Prostate gland (tissue), 2 donors: ENCODE measurements at regions not wholly inside any gene's neighbourhood (a gene's known extent, or its start where the extent isn't known, plus 50 kb on each side); places are given as distances from the start of the nearest gene placed in this dataset.

Source experiments
- POLR2A ChIP-seq: fragments of 450-650 bp; IDR thresholded peaks from one replicate; pipeline ENCODE4 v1.6.1; 2016; ENCODE audit warnings: antibody characterized with exemption, mild to moderate bottlenecking
- TF ChIP-seq, protein P1 (sequence below), 4 experiments: fragments of 200-600 bp in 2 of 4; fragments of 450-650 bp in 2 of 4; sonication (generic) in 2 of 4; IDR thresholded peaks; 1 replicate in 3 of 4; 2 replicates in 1 of 4; pipeline ENCODE4 v1.5.1; 2016 to 2019; ENCODE audit warnings: antibody characterized with exemption in 4 of 4, mild to moderate bottlenecking in 2 of 4, moderate library complexity in 2 of 4

DNA sequence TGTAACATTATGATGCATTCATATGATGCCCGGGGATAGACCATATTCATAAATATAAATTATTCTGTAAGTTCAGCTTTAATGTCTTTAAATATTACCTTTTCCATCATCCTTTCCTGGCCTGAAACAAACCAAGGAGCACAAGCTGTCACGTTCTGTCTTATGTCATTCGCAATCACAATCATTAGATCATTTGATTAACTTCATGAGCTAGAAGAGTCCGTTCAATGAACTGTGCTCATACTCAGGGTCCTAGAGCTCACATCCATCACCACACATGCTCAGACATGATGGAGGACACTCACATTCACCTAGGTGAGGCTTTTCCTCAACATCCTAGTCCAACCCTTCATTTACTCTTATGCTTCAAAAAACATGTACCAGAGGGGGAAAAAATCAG lies 599.0 kb upstream of the ID2 start:
- no peak for TF ChIP-seq POLR2A
- TF ChIP-seq, protein P1, sequence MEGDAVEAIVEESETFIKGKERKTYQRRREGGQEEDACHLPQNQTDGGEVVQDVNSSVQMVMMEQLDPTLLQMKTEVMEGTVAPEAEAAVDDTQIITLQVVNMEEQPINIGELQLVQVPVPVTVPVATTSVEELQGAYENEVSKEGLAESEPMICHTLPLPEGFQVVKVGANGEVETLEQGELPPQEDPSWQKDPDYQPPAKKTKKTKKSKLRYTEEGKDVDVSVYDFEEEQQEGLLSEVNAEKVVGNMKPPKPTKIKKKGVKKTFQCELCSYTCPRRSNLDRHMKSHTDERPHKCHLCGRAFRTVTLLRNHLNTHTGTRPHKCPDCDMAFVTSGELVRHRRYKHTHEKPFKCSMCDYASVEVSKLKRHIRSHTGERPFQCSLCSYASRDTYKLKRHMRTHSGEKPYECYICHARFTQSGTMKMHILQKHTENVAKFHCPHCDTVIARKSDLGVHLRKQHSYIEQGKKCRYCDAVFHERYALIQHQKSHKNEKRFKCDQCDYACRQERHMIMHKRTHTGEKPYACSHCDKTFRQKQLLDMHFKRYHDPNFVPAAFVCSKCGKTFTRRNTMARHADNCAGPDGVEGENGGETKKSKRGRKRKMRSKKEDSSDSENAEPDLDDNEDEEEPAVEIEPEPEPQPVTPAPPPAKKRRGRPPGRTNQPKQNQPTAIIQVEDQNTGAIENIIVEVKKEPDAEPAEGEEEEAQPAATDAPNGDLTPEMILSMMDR (IDR thresholded peaks at IDR 0.05): no peak
